ENCODE measurements at regions not wholly inside any gene's neighbourhood (a gene's known extent, or its start where the extent isn't known, plus 50 kb on each side); places are given as distances from the start of the nearest gene placed in this dataset.

DNA sequence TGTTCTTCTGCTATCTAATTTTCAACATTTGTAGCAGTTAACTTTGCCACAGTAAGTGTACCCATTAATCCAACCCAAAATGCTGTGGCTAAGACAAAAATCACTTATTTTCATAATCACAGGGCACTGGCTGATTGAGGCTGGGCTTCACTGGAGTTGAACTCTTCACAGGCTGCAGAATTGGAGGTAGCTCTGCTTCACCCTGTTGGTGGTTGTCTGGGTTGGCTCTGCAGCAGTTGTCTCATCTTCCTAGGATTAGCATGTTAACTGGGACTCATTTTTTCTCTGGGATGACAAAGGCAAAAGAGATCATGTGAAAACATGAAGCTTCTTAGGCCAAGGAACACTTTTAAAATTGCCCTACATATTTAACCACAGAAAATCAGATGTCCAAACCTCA lies 518.9 kb downstream of the TLR4 start:
- TF ChIP-seq, protein P1, sequence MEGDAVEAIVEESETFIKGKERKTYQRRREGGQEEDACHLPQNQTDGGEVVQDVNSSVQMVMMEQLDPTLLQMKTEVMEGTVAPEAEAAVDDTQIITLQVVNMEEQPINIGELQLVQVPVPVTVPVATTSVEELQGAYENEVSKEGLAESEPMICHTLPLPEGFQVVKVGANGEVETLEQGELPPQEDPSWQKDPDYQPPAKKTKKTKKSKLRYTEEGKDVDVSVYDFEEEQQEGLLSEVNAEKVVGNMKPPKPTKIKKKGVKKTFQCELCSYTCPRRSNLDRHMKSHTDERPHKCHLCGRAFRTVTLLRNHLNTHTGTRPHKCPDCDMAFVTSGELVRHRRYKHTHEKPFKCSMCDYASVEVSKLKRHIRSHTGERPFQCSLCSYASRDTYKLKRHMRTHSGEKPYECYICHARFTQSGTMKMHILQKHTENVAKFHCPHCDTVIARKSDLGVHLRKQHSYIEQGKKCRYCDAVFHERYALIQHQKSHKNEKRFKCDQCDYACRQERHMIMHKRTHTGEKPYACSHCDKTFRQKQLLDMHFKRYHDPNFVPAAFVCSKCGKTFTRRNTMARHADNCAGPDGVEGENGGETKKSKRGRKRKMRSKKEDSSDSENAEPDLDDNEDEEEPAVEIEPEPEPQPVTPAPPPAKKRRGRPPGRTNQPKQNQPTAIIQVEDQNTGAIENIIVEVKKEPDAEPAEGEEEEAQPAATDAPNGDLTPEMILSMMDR (IDR thresholded peaks at IDR 0.05; ENCODE audit: low read depth, low read length) = no peak
- no peak for TF ChIP-seq MYC (IDR thresholded peaks at IDR 0.05; ENCODE audit: low read depth, low read length)
- no peak for TF ChIP-seq POLR2A (IDR thresholded peaks at IDR 0.05; ENCODE audit: extremely low read depth, insufficient read length)
